GM12878 (cell line): ENCODE measurements at regions not wholly inside any gene's neighbourhood (a gene's known extent, or its start where the extent isn't known, plus 50 kb on each side); places are given as distances from the start of the nearest gene placed in this dataset.

Experiments used
- ATAC-seq: fragments of 200-7000 bp; cut with Tn5 transposase; 3 replicates; pipeline ENCODE4 v1.9.1; 2020; ENCODE audit warnings: mild to moderate bottlenecking, moderate library complexity
- BruUV-seq: library from RNA; stranded (reverse); fragments of 400-500 nt; replicated peaks from 2 replicates; lab custom pipeline; 2021; lab: Mats Ljungman, UMichigan
- CTCF ChIA-PET: fragments of 300-600 bp; sonication (Branson Sonifier 250); formaldehyde crosslinking; extraction: SDS; loops from one replicate; lab custom pipeline; 2021; ENCODE audit warnings: inconsistent platforms; lab: Yijun Ruan, JAX
- POLR2A ChIA-PET: fragments of 350-600 bp; formaldehyde crosslinking; extraction: SDS; loops from one replicate; lab custom pipeline; 2021; ENCODE audit warnings: inconsistent platforms; lab: Charles Lee
- RAD21 ChIA-PET: fragments of 300-600 bp; sonication (Branson Sonifier 250); formaldehyde crosslinking; loops from one replicate; lab custom pipeline; 2023; ENCODE audit warnings: antibody characterized with exemption; ENCODE audit not compliant: unreplicated experiment; lab: Charles Lee
- SMC1A ChIA-PET: fragments of 300-600 bp; sonication (Branson Sonifier 250); formaldehyde crosslinking; loops from one replicate; lab custom pipeline; 2023; ENCODE audit not compliant: unreplicated experiment, uncharacterized antibody; lab: Charles Lee
- DNase-seq: peaks from one replicate; pipeline ENCODE4 v3.0.0-alpha.2; 2011; ENCODE audit warnings: low read depth, low spot score
- FAIRE-seq: peaks from 3 replicates; lab custom pipeline; 2011; peaks lifted over from hg19 to GRCh38; lab: Jason Lieb, UNC
- H2AFZ ChIP-seq: 2 replicates; pipeline ENCODE4 v1.6.0; 2011; ENCODE audit warnings: low read depth, low read length, control low read depth; ENCODE audit not compliant: control insufficient read depth
- H3K27ac ChIP-seq: 2 replicates; pipeline ENCODE4 v1.5.1; 2011; ENCODE audit warnings: control low read depth; ENCODE audit not compliant: control insufficient read depth, insufficient read depth
- H3K27me3 ChIP-seq, 2 experiments: replicated peaks in 1 of 2; 2 replicates each; pipeline versions ENCODE4 v1.6.0 to v1.6.1; 2011; ENCODE audit warnings: low read length in 1 of 2; ENCODE audit not compliant: control insufficient read depth in 2 of 2, insufficient read depth in 2 of 2
- H3K36me3 ChIP-seq, 2 experiments: 2 replicates each; pipeline ENCODE4 v1.5.1; 2011; ENCODE audit warnings: low read length in 1 of 2; ENCODE audit not compliant: control insufficient read depth in 2 of 2, insufficient read depth in 2 of 2
- H3K4me1 ChIP-seq: 2 replicates; pipeline ENCODE4 v1.6.1; 2011; ENCODE audit warnings: mild to moderate bottlenecking, low read length, moderate library complexity, mixed read lengths; ENCODE audit not compliant: control insufficient read depth, insufficient read depth
- H3K4me2 ChIP-seq: 2 replicates; pipeline ENCODE4 v1.6.0; 2011; ENCODE audit warnings: control low read depth; ENCODE audit not compliant: control insufficient read depth, insufficient read depth
- H3K4me3 ChIP-seq: fragments of 200-600 bp; sonication (generic); 2 replicates; pipeline ENCODE4 v1.5.1; 2016
- H3K79me2 ChIP-seq: 2 replicates; pipeline ENCODE4 v1.6.0; 2011; ENCODE audit warnings: low read length; ENCODE audit not compliant: control insufficient read depth, insufficient read depth
- H3K9ac ChIP-seq: 2 replicates; pipeline ENCODE4 v1.8.0; 2011; ENCODE audit warnings: low read length, control low read depth, mixed read lengths; ENCODE audit not compliant: control insufficient read depth, insufficient read depth
- H3K9me3 ChIP-seq: replicated peaks from 3 replicates; pipeline ENCODE4 v1.5.1; 2011; ENCODE audit warnings: mild to moderate bottlenecking, low read length; ENCODE audit not compliant: control insufficient read depth, insufficient read depth
- H4K20me1 ChIP-seq: 2 replicates; pipeline ENCODE4 v1.6.0; 2011; ENCODE audit not compliant: control insufficient read depth, insufficient read depth
- ASH2L ChIP-seq: fragments of 300-600, 200-600 bp; sonication (generic); IDR thresholded peaks from 2 replicates; pipeline ENCODE4 v1.6.1; 2017; ENCODE audit warnings: low read depth, mild to moderate bottlenecking, borderline replicate concordance
- BCL11A ChIP-seq: IDR thresholded peaks from 2 replicates; pipeline ENCODE4 v1.6.1; 2011; ENCODE audit warnings: low read depth, low read length
- ETV6 ChIP-seq, 2 experiments: fragments of 450-650 bp in 1 of 2; IDR thresholded peaks in 1 of 2; conservative IDR thresholded peaks in 1 of 2; 2 replicates each; pipeline ENCODE4 v1.6.1; 2014; ENCODE audit warnings: antibody characterized with exemption in 1 of 2, borderline replicate concordance in 1 of 2, low read depth in 1 of 2, mild to moderate bottlenecking in 1 of 2, moderate library complexity in 1 of 2
- IRF3 ChIP-seq: fragments of 450-650 bp; IDR thresholded peaks from 2 replicates; pipeline ENCODE4 v1.6.1; 2014; ENCODE audit warnings: mild to moderate bottlenecking
- JUND ChIP-seq: IDR thresholded peaks from 2 replicates; pipeline ENCODE4 v1.6.1; 2012; ENCODE audit warnings: low read depth, mild to moderate bottlenecking, low read length, improper control_type of control experiment, moderate library complexity
- RB1 ChIP-seq: fragments of 450-650 bp; formaldehyde crosslinking; IDR thresholded peaks from 2 replicates; pipeline ENCODE4 v1.6.1; 2017; ENCODE audit warnings: mild to moderate bottlenecking, borderline replicate concordance
- USF1 ChIP-seq: IDR thresholded peaks from 2 replicates; pipeline ENCODE4 v1.6.1; 2011; ENCODE audit warnings: borderline replicate concordance, low read depth, mild to moderate bottlenecking, moderate library complexity, mixed read lengths, low read length; ENCODE audit not compliant: insufficient read depth; ENCODE audit errors: extremely low read length
- WGBS: methylation state at CpG from one replicate; pipeline ENCODE4 v1.1.6; 2016; ENCODE audit warnings: low lambda C conversion rate; ENCODE audit not compliant: insufficient replicate concordance, insufficient coverage; ENCODE audit errors: missing lambda C conversion rate; 5-methylcytosine and 5-hydroxymethylcytosine counted together
- in situ Hi-C: fragments of 300-500 bp; cut with MboI; formaldehyde crosslinking; loops from 9 replicates; pipeline ENCODE4 v1.14.3; 2018; ENCODE audit warnings: mixed read lengths
- intact Hi-C: fragments of 100-400 bp; cut with micrococcal nuclease; formaldehyde crosslinking; loops from one replicate; pipeline ENCODE4 v1.14.2; 2022; ENCODE audit not compliant: unreplicated experiment

GRCh38 chr6:105469946-105470345, 67.1 kb upstream of the PREP start:
- no peak for DNase-seq
- WGBS, result 42% methylated on average over 2 of the region's 2 CpGs
- POLR2A ChIA-PET, result no interaction called here
- H3K27me3 ChIP-seq, result no peaks in the 10 kb centered on the region
- no peak for ATAC-seq
- RAD21 ChIA-PET, result no interaction called here
- intact Hi-C loops, result no loop called here
- no peaks in the 10 kb centered on the region for H3K36me3 ChIP-seq
- H3K79me2 ChIP-seq, result no peaks in the 10 kb centered on the region
- no peak overlapping the region for H2AFZ ChIP-seq
- CTCF ChIA-PET, result no interaction called here
- no peaks in the 10 kb centered on the region for H4K20me1 ChIP-seq
- no peak overlapping the region for H3K4me3 ChIP-seq
- no peak for FAIRE-seq
- peaks cover 14% of the 10 kb centered on the region; the same call in 2 of the 3 replicates for H3K9me3 ChIP-seq
- H3K4me1 ChIP-seq, result no peaks in the 10 kb centered on the region
- no TSS peak for BruUV-seq
- in situ Hi-C loops, result loop anchor here (25.0 kb wide), 1 partner anchor 1042 kb away; no protein-coding TSS in a partner anchor
- no peak overlapping the region for H3K4me2 ChIP-seq
- SMC1A ChIA-PET, result no interaction called here
- no peak overlapping the region for H3K27ac ChIP-seq
- no peak overlapping the region for H3K9ac ChIP-seq
- TF ChIP-seq ASH2L, result no peak
- no peak for TF ChIP-seq ETV6 (conservative IDR thresholded peaks at IDR 0.05 in 1 of 2, IDR thresholded peaks at IDR 0.05 in 1 of 2; ENCODE audit: borderline replicate concordance in 1 of 2, low read depth in 1 of 2)
- TF ChIP-seq BCL11A, result no peak
- no peak for TF ChIP-seq JUND
- no peak for TF ChIP-seq RB1
- no peak for TF ChIP-seq USF1
- no peak for TF ChIP-seq IRF3
